Transverse colon (tissue), 4 donors: ENCODE measurements at regions not wholly inside any gene's neighbourhood (a gene's known extent, or its start where the extent isn't known, plus 50 kb on each side); places are given as distances from the start of the nearest gene placed in this dataset.

Source experiments
- DNase-seq: peaks from one replicate; pipeline ENCODE4 v3.0.0-alpha.2; 2019
- H3K27ac ChIP-seq, 4 donors: fragments of 200-600 bp; sonication (generic); 2 replicates each; pipeline ENCODE4 v1.5.1; 2016 to 2018; ENCODE audit warnings: inconsistent platforms in 4 of 4
- H3K27me3 ChIP-seq: fragments of 200-600 bp; sonication (generic); 2 replicates; pipeline ENCODE4 v1.5.1; 2017; ENCODE audit warnings: inconsistent platforms
- H3K36me3 ChIP-seq, 4 donors: fragments of 200-600 bp; sonication (generic); 2 replicates each; pipeline ENCODE4 v1.5.1; 2017 to 2019; ENCODE audit warnings: inconsistent platforms in 4 of 4
- H3K4me1 ChIP-seq, 4 donors: fragments of 200-600 bp; sonication (generic); 2 replicates each; pipeline ENCODE4 v1.5.1; 2017 to 2020; ENCODE audit warnings: inconsistent platforms in 4 of 4
- H3K4me3 ChIP-seq, 4 donors: fragments of 200-600 bp; sonication (generic); 1 replicate in 1 of 4; 2 replicates in 3 of 4; pipeline versions ENCODE4 v1.5.1 to v1.6.1; 2017 to 2019; ENCODE audit warnings: inconsistent platforms in 4 of 4
- H3K9me3 ChIP-seq, 2 donors: fragments of 200-600 bp; sonication (generic); 2 replicates each; pipeline ENCODE4 v1.5.1; 2017 to 2019; ENCODE audit warnings: inconsistent platforms in 2 of 2
- CTCF ChIP-seq, 5 experiments: fragments of 200-600 bp in 3 of 5; fragments of 450-650 bp in 2 of 5; sonication (generic) in 3 of 5; IDR thresholded peaks; 1 replicate in 2 of 5; 2 replicates in 3 of 5; pipeline ENCODE4 v1.5.1; 2016 to 2017; ENCODE audit warnings: antibody characterized with exemption in 5 of 5, inconsistent platforms in 3 of 5, mild to moderate bottlenecking in 2 of 5, moderate library complexity in 1 of 5
- EP300 ChIP-seq: sonication (generic); formaldehyde crosslinking; IDR thresholded peaks from one replicate; pipeline ENCODE4 v1.6.1; 2017; ENCODE audit warnings: antibody characterized with exemption, low read depth
- POLR2A ChIP-seq: fragments of 450-650 bp; IDR thresholded peaks from one replicate; pipeline ENCODE4 v1.6.1; 2016; ENCODE audit warnings: antibody characterized with exemption, mild to moderate bottlenecking, moderate library complexity
- POLR2AphosphoS5 ChIP-seq, 3 donors: sonication (generic); formaldehyde crosslinking; IDR thresholded peaks; one replicate each; pipeline ENCODE4 v1.6.1; 2016; ENCODE audit warnings: antibody characterized with exemption in 3 of 3
- WGBS, 2 donors: methylation state at CpG; one replicate each; pipeline ENCODE4 v1.1.5; 2018; ENCODE audit warnings: low coverage in 1 of 2; 5-methylcytosine and 5-hydroxymethylcytosine counted together
- in situ Hi-C, 4 donors: fragments of 200-750 bp; cut with MboI; loops; one replicate each; pipeline versions ENCODE4 v1.15.0 to v1.15.1; 2017; ENCODE audit warnings: low sequenced_read_pairs in 3 of 4, low pct_ligation_motif_present in 1 of 4, low pct_unique_long_range_greater_than_20kb in 1 of 4
- intact Hi-C: fragments of 100-400 bp; cut with DNase I; formaldehyde crosslinking; loops from one replicate; pipeline ENCODE4 v1.15.1; 2023; ENCODE audit warnings: low total_unique reads

DNA sequence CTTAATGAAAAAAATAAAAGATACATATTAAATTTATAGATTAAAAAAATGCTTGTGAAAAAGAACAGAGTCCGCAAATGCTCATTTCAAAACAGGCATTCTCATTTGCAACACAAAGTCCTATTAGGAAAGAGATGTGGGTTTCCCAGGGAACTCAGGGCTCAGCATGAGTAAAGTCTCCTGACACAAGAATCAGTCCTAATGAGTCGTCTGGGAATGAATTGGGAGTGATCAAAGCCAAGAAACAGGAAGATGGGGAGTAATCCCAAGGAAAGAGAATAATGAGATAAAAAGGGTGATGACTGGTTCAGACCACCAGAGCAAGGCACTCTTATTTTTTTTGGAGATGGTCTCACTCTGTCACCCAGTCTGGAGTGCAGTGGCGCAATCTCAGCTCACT is 443.7 kb downstream of the NR2F2 start:
- no peaks in the 10 kb centered on the region for H3K9me3 ChIP-seq
- H3K4me3 ChIP-seq: no peak overlapping the region
- intact Hi-C loops (no loop called here), in situ Hi-C loops (no loop called here)
- no peaks in the 10 kb centered on the region for H3K4me1 ChIP-seq
- WGBS, 2 donors: 64 to 73% methylated on average over 3 of the region's 3 CpGs
- DNase-seq: no peak
- no peak overlapping the region for H3K27ac ChIP-seq
- no peaks in the 10 kb centered on the region for H3K27me3 ChIP-seq
- H3K36me3 ChIP-seq: no peaks in the 10 kb centered on the region
- TF ChIP-seq EP300 (no peak), POLR2AphosphoS5 (IDR thresholded peaks at IDR 0.05) (no peak), POLR2A (no peak), CTCF (IDR thresholded peaks at IDR 0.05) (no peak)

DNA sequence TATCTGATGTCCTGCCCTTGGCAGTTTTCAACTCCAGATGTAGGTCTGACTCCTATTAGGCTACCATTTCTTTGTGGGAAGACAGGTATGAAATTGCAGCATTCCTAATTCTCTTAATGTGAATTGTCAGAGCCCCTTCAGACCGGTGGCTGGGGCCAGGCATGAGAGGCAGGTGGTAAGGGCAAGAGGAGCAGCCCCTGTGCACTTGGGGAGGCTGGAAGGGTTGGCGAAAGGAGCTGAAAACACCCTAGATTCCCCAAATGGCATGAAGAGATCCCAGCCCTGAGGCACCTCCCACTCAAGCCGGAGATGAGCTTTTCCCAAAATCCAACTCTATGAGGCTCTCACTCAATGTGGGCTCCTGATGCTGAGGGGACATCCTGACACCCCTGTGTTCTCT is 453.2 kb downstream of the NR2F2 start:
- no peaks in the 10 kb centered on the region for H3K36me3 ChIP-seq
- no peak for DNase-seq
- H3K4me1 ChIP-seq: no peaks in the 10 kb centered on the region
- WGBS, 2 donors: 85 to 93% methylated on average over 2 to 3 of the region's 3 CpGs
- H3K4me3 ChIP-seq: no peak overlapping the region
- no peaks in the 10 kb centered on the region for H3K9me3 ChIP-seq
- no peak overlapping the region for H3K27ac ChIP-seq
- no peaks in the 10 kb centered on the region for H3K27me3 ChIP-seq
- in situ Hi-C loops: loop anchor here in 1 of 4 donors (25.0 kb wide), 1 partner anchor 104 kb away; no protein-coding TSS in a partner anchor
- intact Hi-C loops: no loop called here
- TF ChIP-seq EP300 (no peak), CTCF (IDR thresholded peaks at IDR 0.05) (no peak), POLR2A (no peak), POLR2AphosphoS5 (IDR thresholded peaks at IDR 0.05) (no peak)

- Histone ChIP-seq H3K27ac (no peak overlapping the region), H3K27me3 (no peaks in the 10 kb centered on the region), H3K9me3 (no peaks in the 10 kb centered on the region), H3K4me1 (no peaks in the 10 kb centered on the region), H3K4me3 (no peak overlapping the region), H3K36me3 (no peaks in the 10 kb centered on the region)
- TF ChIP-seq EP300: no peak
- TF ChIP-seq POLR2A: no peak
- no peak for TF ChIP-seq CTCF (IDR thresholded peaks at IDR 0.05)
- intact Hi-C loops: no loop called here
- DNase-seq: no peak
- in situ Hi-C loops: loop anchor here in 1 of 4 donors (25.0 kb wide), 1 partner anchor 97 kb away; no protein-coding TSS in a partner anchor
- WGBS, 2 donors: 22% methylated on average over 2 of the region's 2 CpGs; no CpG with 5 or more reads in 1 of the 2 donors
These were observed 459.5 kb downstream of the NR2F2 start for GRCh38 chr15:96790004-96790403.

GRCh38 chr15:96792216-96792615 is 461.7 kb downstream of the NR2F2 start:
- no peak overlapping the region for H3K27ac ChIP-seq
- in situ Hi-C loops: loop anchor here in 1 of 4 donors (25.0 kb wide), 1 partner anchor 95 kb away; no protein-coding TSS in a partner anchor
- TF ChIP-seq CTCF (IDR thresholded peaks at IDR 0.05) (no peak), POLR2A (no peak), POLR2AphosphoS5 (IDR thresholded peaks at IDR 0.05) (no peak), EP300 (no peak)
- H3K4me3 ChIP-seq: no peak overlapping the region
- DNase-seq: no peak
- no peaks in the 10 kb centered on the region for H3K27me3 ChIP-seq
- H3K9me3 ChIP-seq: no peaks in the 10 kb centered on the region
- no peaks in the 10 kb centered on the region for H3K36me3 ChIP-seq
- H3K4me1 ChIP-seq: no peaks in the 10 kb centered on the region
- intact Hi-C loops: no loop called here
- WGBS, 2 donors: 72 to 83% methylated on average over 3 of the region's 3 CpGs
